GM13977 (cell line): ENCODE measurements at regions not wholly inside any gene's neighbourhood (a gene's known extent, or its start where the extent isn't known, plus 50 kb on each side); places are given as distances from the start of the nearest gene placed in this dataset.

Experiments used
- DNase-seq: peaks from one replicate; pipeline ENCODE4 v3.0.0; 2012; ENCODE audit warnings: low spot score
- in situ Hi-C: fragments of 300-500 bp; cut with MboI; formaldehyde crosslinking; loops from one replicate; pipeline ENCODE4 v1.12.0; 2022; ENCODE audit warnings: low sequenced_read_pairs, low pct_unique_long_range_greater_than_20kb, mixed read lengths, inconsistent platforms; ENCODE audit not compliant: unreplicated experiment
- TF ChIP-seq, protein P1 (sequence below): IDR thresholded peaks from 2 replicates; pipeline ENCODE4 v1.5.1; 2012; ENCODE audit warnings: mild to moderate bottlenecking, control low read depth; ENCODE audit not compliant: insufficient read depth; ENCODE audit errors: extremely low read depth, missing control alignments

DNA sequence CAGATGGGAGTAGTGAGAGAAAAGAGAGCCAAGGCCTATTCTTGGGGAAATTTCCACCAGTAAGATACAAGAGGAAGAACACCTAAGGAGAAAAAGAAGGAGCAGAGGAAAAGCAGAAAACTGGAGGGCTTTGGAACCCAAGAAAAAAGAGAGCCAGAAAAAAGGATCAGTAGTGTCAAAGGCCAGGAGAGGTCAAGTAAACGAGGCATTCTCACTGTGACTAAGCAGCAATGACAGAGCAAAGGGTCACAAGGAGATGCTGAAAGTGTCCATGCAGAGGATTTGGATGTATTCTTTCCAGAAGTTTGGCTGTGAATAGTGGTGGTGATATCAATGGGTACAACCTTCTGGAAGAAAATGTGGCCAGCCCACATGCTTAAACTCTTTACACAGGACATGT is 109.5 kb downstream of the DYNAP start:
- TF ChIP-seq, protein P1, sequence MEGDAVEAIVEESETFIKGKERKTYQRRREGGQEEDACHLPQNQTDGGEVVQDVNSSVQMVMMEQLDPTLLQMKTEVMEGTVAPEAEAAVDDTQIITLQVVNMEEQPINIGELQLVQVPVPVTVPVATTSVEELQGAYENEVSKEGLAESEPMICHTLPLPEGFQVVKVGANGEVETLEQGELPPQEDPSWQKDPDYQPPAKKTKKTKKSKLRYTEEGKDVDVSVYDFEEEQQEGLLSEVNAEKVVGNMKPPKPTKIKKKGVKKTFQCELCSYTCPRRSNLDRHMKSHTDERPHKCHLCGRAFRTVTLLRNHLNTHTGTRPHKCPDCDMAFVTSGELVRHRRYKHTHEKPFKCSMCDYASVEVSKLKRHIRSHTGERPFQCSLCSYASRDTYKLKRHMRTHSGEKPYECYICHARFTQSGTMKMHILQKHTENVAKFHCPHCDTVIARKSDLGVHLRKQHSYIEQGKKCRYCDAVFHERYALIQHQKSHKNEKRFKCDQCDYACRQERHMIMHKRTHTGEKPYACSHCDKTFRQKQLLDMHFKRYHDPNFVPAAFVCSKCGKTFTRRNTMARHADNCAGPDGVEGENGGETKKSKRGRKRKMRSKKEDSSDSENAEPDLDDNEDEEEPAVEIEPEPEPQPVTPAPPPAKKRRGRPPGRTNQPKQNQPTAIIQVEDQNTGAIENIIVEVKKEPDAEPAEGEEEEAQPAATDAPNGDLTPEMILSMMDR = no peak
- in situ Hi-C loops = no loop called here
- DNase-seq = no peak

DNA sequence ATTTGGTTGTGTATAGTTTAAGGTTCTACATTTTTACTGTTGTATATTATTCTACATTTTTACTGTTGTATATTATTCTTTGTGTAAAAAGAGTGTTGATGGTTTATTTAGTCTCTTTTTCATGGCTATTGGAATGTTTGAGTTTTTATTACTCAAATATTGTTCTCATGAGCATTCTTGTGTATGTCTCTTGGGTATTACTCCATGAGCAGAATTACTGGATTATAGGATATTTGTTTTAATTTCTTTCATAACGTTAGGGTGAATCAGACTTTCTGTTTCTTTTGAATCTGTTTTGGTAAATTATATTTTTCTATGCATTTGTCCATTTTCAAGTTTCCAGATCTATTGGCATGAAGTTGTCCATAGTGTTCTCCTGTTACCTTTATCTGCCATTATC is 111.6 kb downstream of the DYNAP start:
- TF ChIP-seq, protein P1 = no peak
- in situ Hi-C loops = no loop called here
- no peak for DNase-seq

DNA sequence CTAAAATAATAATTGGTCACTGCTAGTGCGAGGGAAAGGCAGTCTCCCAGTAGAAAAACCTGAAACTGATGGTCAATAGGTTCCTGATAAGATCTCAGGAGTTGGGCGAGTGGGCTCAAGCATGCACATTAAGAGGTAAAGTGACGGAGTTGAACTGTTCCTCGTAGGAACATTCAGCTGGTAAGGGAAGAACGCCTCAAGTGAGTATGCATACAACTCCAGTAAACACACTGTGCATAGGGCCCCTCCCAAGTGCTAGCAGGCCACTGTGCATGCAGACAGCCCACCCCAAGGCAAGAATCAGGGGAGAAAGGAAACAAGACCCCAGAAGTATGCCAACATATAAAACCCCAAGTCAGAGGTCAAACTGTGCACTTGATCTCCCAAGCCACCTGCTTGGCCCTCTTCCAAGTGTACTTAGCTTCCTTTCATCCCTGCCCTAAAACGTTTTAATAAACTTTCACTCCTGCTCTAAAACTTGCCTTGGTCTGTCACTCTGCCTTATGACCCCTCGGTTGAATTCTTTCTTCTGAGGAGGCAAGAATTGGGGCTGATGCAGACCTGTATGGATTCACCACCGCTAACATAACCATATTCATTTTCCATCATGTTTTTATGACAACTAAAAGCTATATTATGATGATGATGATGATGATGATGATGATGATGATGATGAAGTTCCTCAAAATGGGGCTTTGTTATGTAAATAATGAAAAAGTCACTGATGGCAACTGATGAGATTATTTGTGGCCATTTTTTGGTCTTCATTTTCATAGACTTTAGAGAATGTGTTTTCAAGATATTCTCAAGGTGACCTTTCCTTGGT is 118.0 kb upstream of the RAB27B start:
- in situ Hi-C loops = no loop called here
- no peak for DNase-seq
- TF ChIP-seq, protein P1 = no peak

DNA sequence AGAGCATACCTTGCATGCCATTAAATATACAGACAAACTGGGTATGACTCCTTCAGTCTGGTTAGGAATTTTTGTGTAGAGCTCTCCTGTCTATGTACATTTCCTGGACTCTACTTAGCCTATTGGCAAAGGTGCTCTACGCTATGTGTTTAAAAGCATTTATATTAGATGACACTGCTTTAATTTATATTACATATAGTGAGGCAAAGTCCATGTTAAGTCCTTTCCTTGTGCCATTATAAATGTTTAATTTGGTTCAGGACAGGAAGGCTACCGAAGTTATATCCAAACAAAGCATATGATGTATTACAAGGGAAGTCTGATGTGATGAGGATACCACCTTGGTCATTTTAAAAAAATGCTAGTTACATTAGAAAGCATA is 117.4 kb upstream of the RAB27B start:
- in situ Hi-C loops = no loop called here
- TF ChIP-seq, protein P1 = no peak
- no peak for DNase-seq

DNA sequence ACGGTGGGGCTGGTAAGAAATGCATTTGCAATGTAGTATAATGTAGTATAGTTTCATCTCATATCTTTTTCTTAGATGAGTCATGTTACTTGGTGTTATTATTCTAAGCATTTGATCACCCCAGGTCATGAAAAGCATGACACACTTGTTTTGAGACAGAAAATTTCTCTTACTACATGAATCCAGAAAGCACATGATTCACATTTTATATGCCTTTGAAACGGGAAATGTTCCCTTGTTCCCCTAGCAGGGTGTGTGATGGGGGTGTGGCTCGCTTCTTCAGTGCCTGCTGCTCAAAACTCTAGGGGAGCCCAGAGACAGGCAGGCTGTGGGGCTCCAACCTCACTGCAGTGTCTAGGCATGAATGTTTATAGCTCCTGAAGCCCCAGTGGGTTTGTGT is 116.0 kb upstream of the RAB27B start:
- in situ Hi-C loops = no loop called here
- no peak for DNase-seq
- TF ChIP-seq, protein P1 = no peak

DNA sequence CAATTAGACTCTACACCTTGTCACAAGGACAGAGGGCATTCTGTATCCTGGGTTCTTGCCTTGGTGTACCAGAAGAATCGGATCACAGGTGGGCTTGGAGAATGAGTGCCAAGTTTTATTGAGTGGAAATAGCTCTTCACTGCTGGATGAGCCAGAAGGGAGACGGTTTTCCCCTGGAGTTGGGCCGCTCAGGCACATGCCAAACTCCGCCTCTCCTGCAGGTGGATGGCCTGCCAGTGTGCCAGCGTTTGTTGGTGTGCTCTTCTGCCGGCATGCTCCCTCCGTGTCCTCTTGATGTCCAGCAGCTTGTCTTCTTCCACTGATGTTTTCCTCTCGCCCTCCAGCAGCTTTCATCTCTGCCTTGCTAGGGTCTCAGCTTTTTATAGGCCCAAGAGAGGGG is 115.5 kb upstream of the RAB27B start:
- in situ Hi-C loops = no loop called here
- TF ChIP-seq, protein P1 = no peak
- DNase-seq = no peak
